Upper lobe of right lung (tissue), 1 donor: ENCODE measurements at regions not wholly inside any gene's neighbourhood (a gene's known extent, or its start where the extent isn't known, plus 50 kb on each side); places are given as distances from the start of the nearest gene placed in this dataset.

ENCODE experiments used
- ATAC-seq: fragments of 200-7000 bp; cut with Tn5 transposase; one replicate; pipeline ENCODE4 v1.9.1; 2020; ENCODE audit warnings: mild to moderate bottlenecking, moderate library complexity
- DNase-seq: peaks from one replicate; pipeline ENCODE4 v3.0.0-alpha.2; 2020
- H3K27ac ChIP-seq: fragments of 200-600 bp; one replicate; pipeline ENCODE4 v1.8.0; 2022
- H3K27me3 ChIP-seq: fragments of 200-600 bp; one replicate; pipeline ENCODE4 v1.8.0; 2022; ENCODE audit warnings: mild to moderate bottlenecking
- H3K36me3 ChIP-seq: fragments of 200-600 bp; one replicate; pipeline ENCODE4 v1.8.0; 2022
- H3K4me1 ChIP-seq: fragments of 200-600 bp; one replicate; pipeline ENCODE4 v1.8.0; 2022
- H3K4me3 ChIP-seq: fragments of 200-600 bp; one replicate; pipeline ENCODE4 v1.8.0; 2022; ENCODE audit warnings: mild to moderate bottlenecking
- H3K9me3 ChIP-seq: fragments of 200-600 bp; one replicate; pipeline ENCODE4 v1.8.0; 2022
- CTCF ChIP-seq: fragments of 200-600 bp; IDR thresholded peaks from one replicate; pipeline ENCODE4 v1.8.0; 2022; ENCODE audit warnings: antibody characterized with exemption
- intact Hi-C: fragments of 100-400 bp; cut with DNase I; formaldehyde crosslinking; loops from one replicate; pipeline ENCODE4 v1.11.0; 2022
- donor health status: DM: no; HTN: yes; CAD: no; lungs with severe emphysema.

- no peak overlapping the region for H3K4me3 ChIP-seq
- H3K9me3 ChIP-seq, result no peaks in the 10 kb centered on the region
- H3K27ac ChIP-seq, result no peak overlapping the region
- H3K27me3 ChIP-seq, result no peaks in the 10 kb centered on the region
- H3K36me3 ChIP-seq, result no peaks in the 10 kb centered on the region
- DNase-seq (no peak), ATAC-seq (no peak)
- no peak for TF ChIP-seq CTCF
- intact Hi-C loops, result no loop called here
- no peaks in the 10 kb centered on the region for H3K4me1 ChIP-seq
Measured at GRCh38 chr6:94065707-94066337, 646.5 kb upstream of the EPHA7 start.

- ATAC-seq, result no peak
- Histone ChIP-seq H3K27ac (no peak overlapping the region), H3K36me3 (no peaks in the 10 kb centered on the region), H3K4me1 (no peaks in the 10 kb centered on the region), H3K27me3 (no peaks in the 10 kb centered on the region), H3K9me3 (no peaks in the 10 kb centered on the region), H3K4me3 (no peak overlapping the region)
- no peak for TF ChIP-seq CTCF
- no peak for DNase-seq
- intact Hi-C loops, result no loop called here
Measured at GRCh38 chr6:94052749-94053148, 633.4 kb upstream of the EPHA7 start.

GRCh38 chr6:94050515-94050914 is 631.2 kb upstream of the EPHA7 start:
- ATAC-seq (no peak), DNase-seq (no peak)
- H3K27me3 ChIP-seq, result no peaks in the 10 kb centered on the region
- H3K4me3 ChIP-seq, result no peak overlapping the region
- intact Hi-C loops, result no loop called here
- H3K36me3 ChIP-seq, result no peaks in the 10 kb centered on the region
- H3K27ac ChIP-seq, result no peak overlapping the region
- H3K9me3 ChIP-seq, result no peaks in the 10 kb centered on the region
- no peak for TF ChIP-seq CTCF
- no peaks in the 10 kb centered on the region for H3K4me1 ChIP-seq

GRCh38 chr6:94049001-94049400 is 629.6 kb upstream of the EPHA7 start:
- TF ChIP-seq CTCF, result no peak
- Histone ChIP-seq H3K27me3 (no peaks in the 10 kb centered on the region), H3K9me3 (no peaks in the 10 kb centered on the region), H3K36me3 (no peaks in the 10 kb centered on the region), H3K4me1 (no peaks in the 10 kb centered on the region), H3K27ac (no peak overlapping the region), H3K4me3 (no peak overlapping the region)
- intact Hi-C loops, result no loop called here
- ATAC-seq (no peak), DNase-seq (no peak)

GRCh38 chr6:94045099-94045829 is 625.9 kb upstream of the EPHA7 start:
- no peak overlapping the region for H3K4me3 ChIP-seq
- no peak for TF ChIP-seq CTCF
- ATAC-seq, result no peak
- no peak for DNase-seq
- no peaks in the 10 kb centered on the region for H3K36me3 ChIP-seq
- H3K9me3 ChIP-seq, result no peaks in the 10 kb centered on the region
- H3K27ac ChIP-seq, result no peak overlapping the region
- no peaks in the 10 kb centered on the region for H3K27me3 ChIP-seq
- no peaks in the 10 kb centered on the region for H3K4me1 ChIP-seq
- intact Hi-C loops, result no loop called here
